GM21390 (cell line): ENCODE measurements at regions not wholly inside any gene's neighbourhood (a gene's known extent, or its start where the extent isn't known, plus 50 kb on each side); places are given as distances from the start of the nearest gene placed in this dataset.

Source experiments
- ATAC-seq: cut with Tn5 transposase; IDR thresholded peaks from one replicate; pipeline ENCODE4 v1.9.1; 2021; ENCODE audit not compliant: unreplicated experiment

- no peak for ATAC-seq
These were observed 129.9 kb downstream of the CDC42EP3 start for GRCh38 chr2:37541516-37541915.

GRCh38 chr2:37543999-37544557 is 127.4 kb downstream of the CDC42EP3 start:
- ATAC-seq: no peak

- ATAC-seq: no peak
These were observed 126.8 kb downstream of the CDC42EP3 start for GRCh38 chr2:37544591-37545031.

GRCh38 chr2:37549598-37549997 is 121.8 kb downstream of the CDC42EP3 start:
- peak; percentile 62 for ATAC-seq

GRCh38 chr2:37550190-37550589 is 121.3 kb downstream of the CDC42EP3 start:
- ATAC-seq: peak; percentile 51

- no peak for ATAC-seq
These were observed 119.7 kb downstream of the CDC42EP3 start for GRCh38 chr2:37551783-37552182.

- ATAC-seq: no peak
These were observed 119.1 kb downstream of the CDC42EP3 start for GRCh38 chr2:37552339-37552738.

GRCh38 chr2:37553411-37554154 is 117.9 kb downstream of the CDC42EP3 start:
- no peak for ATAC-seq

GRCh38 chr2:37554155-37554510 is 117.3 kb downstream of the CDC42EP3 start:
- no peak for ATAC-seq

GRCh38 chr2:37554687-37555086 is 116.8 kb downstream of the CDC42EP3 start:
- ATAC-seq: no peak

- ATAC-seq: peak; percentile 41
These were observed 116.0 kb downstream of the CDC42EP3 start for GRCh38 chr2:37555457-37555856.

- no peak for ATAC-seq
These were observed 115.2 kb downstream of the CDC42EP3 start for GRCh38 chr2:37556256-37556655.

- ATAC-seq: peak; percentile 54
These were observed 112.8 kb downstream of the CDC42EP3 start for GRCh38 chr2:37558623-37559022.

GRCh38 chr2:37560241-37560848 is 111.1 kb downstream of the CDC42EP3 start:
- no peak for ATAC-seq

- ATAC-seq: no peak
These were observed 110.4 kb downstream of the CDC42EP3 start for GRCh38 chr2:37560863-37561614.

GRCh38 chr2:37561615-37562569 is 109.5 kb downstream of the CDC42EP3 start:
- peak; percentile 67 for ATAC-seq

- ATAC-seq: no peak
These were observed 107.9 kb downstream of the CDC42EP3 start for GRCh38 chr2:37563375-37564015.

- ATAC-seq: no peak
These were observed 107.1 kb downstream of the CDC42EP3 start for GRCh38 chr2:37564356-37564755.

GRCh38 chr2:37566517-37566981 is 104.9 kb downstream of the CDC42EP3 start:
- ATAC-seq: no peak

GRCh38 chr2:37568565-37568964 is 102.9 kb downstream of the CDC42EP3 start:
- ATAC-seq: no peak
